Keratinocyte (primary cell): ENCODE measurements at regions not wholly inside any gene's neighbourhood (a gene's known extent, or its start where the extent isn't known, plus 50 kb on each side); places are given as distances from the start of the nearest gene placed in this dataset.

Experiments
- DNase-seq: peaks from one replicate; pipeline ENCODE4 v3.0.0-alpha.2; 2011; ENCODE audit warnings: low read depth, missing footprints, low spot score
- FAIRE-seq: peaks from 2 replicates; lab custom pipeline; 2011; peaks lifted over from hg19 to GRCh38; lab: Jason Lieb, UNC
- H2AFZ ChIP-seq: 2 replicates; pipeline ENCODE4 v1.6.0; 2012; ENCODE audit warnings: low read length, control low read depth, inconsistent platforms; ENCODE audit not compliant: control insufficient read depth
- H3K27ac ChIP-seq: 2 replicates; pipeline ENCODE4 v1.5.1; 2011; ENCODE audit warnings: low read length; ENCODE audit not compliant: control insufficient read depth, insufficient read depth
- H3K27me3 ChIP-seq: 3 replicates; pipeline ENCODE4 v1.6.0; 2011; ENCODE audit warnings: low read length; ENCODE audit not compliant: control insufficient read depth, insufficient read depth; ENCODE audit errors: extremely low read depth
- H3K36me3 ChIP-seq, 2 experiments: 2 replicates in 1 of 2; 3 replicates in 1 of 2; pipeline ENCODE4 v1.5.1; 2011; ENCODE audit warnings: low read length in 2 of 2, mild to moderate bottlenecking in 1 of 2; ENCODE audit not compliant: control insufficient read depth in 2 of 2, insufficient read depth in 2 of 2; ENCODE audit errors: extremely low read depth in 1 of 2
- H3K4me1 ChIP-seq: 3 replicates; pipeline ENCODE4 v1.5.1; 2011; ENCODE audit warnings: low read length; ENCODE audit not compliant: control insufficient read depth, insufficient read depth; ENCODE audit errors: extremely low read depth
- H3K4me2 ChIP-seq: 3 replicates; pipeline ENCODE4 v1.6.0; 2011; ENCODE audit warnings: low read depth, low read length; ENCODE audit not compliant: control insufficient read depth, insufficient read depth; ENCODE audit errors: extremely low read depth
- H3K4me3 ChIP-seq, 3 experiments: fragments of 200-600 bp in 1 of 3; sonication (generic) in 1 of 3; 2 replicates in 2 of 3; 3 replicates in 1 of 3; pipeline ENCODE4 v1.5.1; 2011 to 2016; ENCODE audit warnings: low read length in 3 of 3, mild to moderate bottlenecking in 3 of 3, control low read depth in 2 of 3, inconsistent platforms in 1 of 3, low read depth in 1 of 3, mixed read lengths in 1 of 3, mixed run types in 1 of 3, moderate library complexity in 1 of 3; ENCODE audit not compliant: control insufficient read depth in 2 of 3, insufficient read depth in 2 of 3; ENCODE audit errors: extremely low read depth in 1 of 3
- H3K79me2 ChIP-seq: 2 replicates; pipeline ENCODE4 v1.6.0; 2012; ENCODE audit warnings: low read length; ENCODE audit not compliant: control insufficient read depth, insufficient read depth
- H3K9ac ChIP-seq: 3 replicates; pipeline ENCODE4 v1.6.0; 2011; ENCODE audit warnings: low read length; ENCODE audit not compliant: control insufficient read depth, insufficient read depth; ENCODE audit errors: extremely low read depth
- H3K9me1 ChIP-seq: 3 replicates; pipeline ENCODE4 v1.6.0; 2011; ENCODE audit warnings: low read length; ENCODE audit not compliant: control insufficient read depth, insufficient read depth; ENCODE audit errors: extremely low read depth
- H3K9me3 ChIP-seq: 2 replicates; pipeline ENCODE4 v1.5.1; 2012; ENCODE audit warnings: low read depth, low read length; ENCODE audit not compliant: control insufficient read depth
- H4K20me1 ChIP-seq: 3 replicates; pipeline ENCODE4 v1.6.0; 2011; ENCODE audit warnings: low read length; ENCODE audit not compliant: control insufficient read depth, insufficient read depth; ENCODE audit errors: extremely low read depth
- EZH2 ChIP-seq: IDR thresholded peaks from one replicate; pipeline ENCODE4 v1.6.1; 2012; ENCODE audit warnings: inconsistent platforms, mild to moderate bottlenecking, low read length, moderate library complexity
- dilution Hi-C: fragments of 300-500 bp; cut with MboI; formaldehyde crosslinking; loops from one replicate; pipeline ENCODE4 v1.7.0; 2020; ENCODE audit warnings: low sequenced_read_pairs; ENCODE audit not compliant: extremely low pct_ligation_motif_present
- TF ChIP-seq, protein P1 (sequence below), 3 experiments: IDR thresholded peaks in 1 of 3; conservative IDR thresholded peaks in 1 of 3; optimal IDR thresholded peaks in 1 of 3; 2 replicates in 2 of 3; 3 replicates in 1 of 3; pipeline versions ENCODE3 to v1.5.1; 2011; ENCODE audit warnings: low read length in 3 of 3, mild to moderate bottlenecking in 3 of 3, moderate library complexity in 2 of 3, control low read depth in 1 of 3, inconsistent platforms in 1 of 3; ENCODE audit not compliant: insufficient read depth in 2 of 3; ENCODE audit errors: extremely low read depth in 1 of 3

DNA sequence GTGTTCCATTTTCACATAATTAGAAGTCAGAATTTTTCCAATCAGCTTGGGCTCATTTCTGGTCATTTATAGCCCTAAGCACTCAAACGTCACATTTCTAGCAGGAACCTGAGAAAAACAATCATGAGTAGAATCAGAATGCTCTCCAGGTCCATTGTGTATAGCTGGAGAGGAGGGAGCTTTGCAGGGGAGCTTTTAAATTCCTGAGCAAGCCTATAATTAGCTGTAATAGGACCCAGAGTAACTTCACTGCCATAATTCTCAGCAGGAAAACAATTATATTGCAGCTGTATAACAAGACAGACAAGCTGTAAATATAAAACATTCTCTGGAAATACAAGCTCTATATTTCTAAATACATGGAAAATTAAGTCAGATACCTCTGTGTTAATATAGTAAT lies 637.6 kb upstream of the SGCD start:
- no peak overlapping the region for H3K4me3 ChIP-seq
- no peaks in the 10 kb centered on the region for H3K27me3 ChIP-seq
- no peak for TF ChIP-seq EZH2
- TF ChIP-seq, protein P1, sequence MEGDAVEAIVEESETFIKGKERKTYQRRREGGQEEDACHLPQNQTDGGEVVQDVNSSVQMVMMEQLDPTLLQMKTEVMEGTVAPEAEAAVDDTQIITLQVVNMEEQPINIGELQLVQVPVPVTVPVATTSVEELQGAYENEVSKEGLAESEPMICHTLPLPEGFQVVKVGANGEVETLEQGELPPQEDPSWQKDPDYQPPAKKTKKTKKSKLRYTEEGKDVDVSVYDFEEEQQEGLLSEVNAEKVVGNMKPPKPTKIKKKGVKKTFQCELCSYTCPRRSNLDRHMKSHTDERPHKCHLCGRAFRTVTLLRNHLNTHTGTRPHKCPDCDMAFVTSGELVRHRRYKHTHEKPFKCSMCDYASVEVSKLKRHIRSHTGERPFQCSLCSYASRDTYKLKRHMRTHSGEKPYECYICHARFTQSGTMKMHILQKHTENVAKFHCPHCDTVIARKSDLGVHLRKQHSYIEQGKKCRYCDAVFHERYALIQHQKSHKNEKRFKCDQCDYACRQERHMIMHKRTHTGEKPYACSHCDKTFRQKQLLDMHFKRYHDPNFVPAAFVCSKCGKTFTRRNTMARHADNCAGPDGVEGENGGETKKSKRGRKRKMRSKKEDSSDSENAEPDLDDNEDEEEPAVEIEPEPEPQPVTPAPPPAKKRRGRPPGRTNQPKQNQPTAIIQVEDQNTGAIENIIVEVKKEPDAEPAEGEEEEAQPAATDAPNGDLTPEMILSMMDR (optimal IDR thresholded peaks at IDR 0.05 in 1 of 3, IDR thresholded peaks at IDR 0.05 in 1 of 3, conservative IDR thresholded peaks at IDR 0.05 in 1 of 3; ENCODE audit: extremely low read depth in 1 of 3, insufficient read depth in 2 of 3, low read length in 3 of 3) = no peak
- no peak overlapping the region for H3K4me2 ChIP-seq
- no peaks in the 10 kb centered on the region for H3K79me2 ChIP-seq
- H3K9me3 ChIP-seq = no peaks in the 10 kb centered on the region
- dilution Hi-C loops = no loop called here
- no peaks in the 10 kb centered on the region for H3K36me3 ChIP-seq
- no peak overlapping the region for H3K9ac ChIP-seq
- DNase-seq = no peak
- no peak for FAIRE-seq
- H2AFZ ChIP-seq = no peak overlapping the region
- H3K27ac ChIP-seq = no peak overlapping the region
- H3K4me1 ChIP-seq = no peaks in the 10 kb centered on the region
- no peaks in the 10 kb centered on the region for H3K9me1 ChIP-seq
- H4K20me1 ChIP-seq = no peaks in the 10 kb centered on the region

DNA sequence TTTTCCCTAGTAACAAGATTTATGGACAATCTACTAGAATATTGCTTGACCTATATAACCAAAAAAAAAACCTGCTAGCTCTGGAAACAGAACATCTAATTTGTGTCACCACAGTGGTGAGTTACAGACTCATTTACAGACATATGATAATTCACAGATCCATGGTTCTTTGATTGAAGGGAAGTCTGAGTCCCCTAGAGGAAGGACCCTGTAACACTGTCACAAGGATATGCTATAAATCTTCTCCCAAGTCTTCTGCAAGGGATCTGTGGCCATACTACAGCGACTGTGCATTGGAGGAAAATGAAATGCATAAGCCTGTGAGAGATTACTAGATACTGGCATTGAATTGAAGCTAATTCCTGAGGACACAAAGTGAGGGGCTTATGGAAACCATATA lies 630.6 kb upstream of the SGCD start:
- H3K27ac ChIP-seq = no peak overlapping the region
- H3K36me3 ChIP-seq = no peaks in the 10 kb centered on the region
- no peaks in the 10 kb centered on the region for H3K9me1 ChIP-seq
- H3K4me1 ChIP-seq = no peaks in the 10 kb centered on the region
- FAIRE-seq (no peak), DNase-seq (no peak)
- no peak overlapping the region for H3K4me3 ChIP-seq
- H3K27me3 ChIP-seq = no peaks in the 10 kb centered on the region
- TF ChIP-seq, protein P1 (optimal IDR thresholded peaks at IDR 0.05 in 1 of 3, IDR thresholded peaks at IDR 0.05 in 1 of 3, conservative IDR thresholded peaks at IDR 0.05 in 1 of 3; ENCODE audit: extremely low read depth in 1 of 3, insufficient read depth in 2 of 3, low read length in 3 of 3) = no peak
- TF ChIP-seq EZH2 = no peak
- no peak overlapping the region for H2AFZ ChIP-seq
- no peaks in the 10 kb centered on the region for H3K79me2 ChIP-seq
- no peak overlapping the region for H3K4me2 ChIP-seq
- no peaks in the 10 kb centered on the region for H3K9me3 ChIP-seq
- dilution Hi-C loops = no loop called here
- no peaks in the 10 kb centered on the region for H4K20me1 ChIP-seq
- H3K9ac ChIP-seq = no peak overlapping the region
